ENCODE measurements at regions not wholly inside any gene's neighbourhood (a gene's known extent, or its start where the extent isn't known, plus 50 kb on each side); places are given as distances from the start of the nearest gene placed in this dataset.

GRCh38 chr2:185537689-185538088, 200.9 kb upstream of the FSIP2 start:
- no peaks in the 10 kb centered on the region for H3K36me3 ChIP-seq (replicated peaks; ENCODE audit: insufficient read depth, low read depth)
- no peaks in the 10 kb centered on the region for H3K9me2 ChIP-seq (replicated peaks; ENCODE audit: insufficient read depth)
- H3K4me2 ChIP-seq = no peak overlapping the region
- no peak overlapping the region for H3K4me3 ChIP-seq
- no peaks in the 10 kb centered on the region for H3K79me2 ChIP-seq
- no peaks in the 10 kb centered on the region for H3K27me3 ChIP-seq
- WGBS (ENCODE audit: low lambda C conversion rate, missing lambda C conversion rate) = 65% methylated on average over 2 of the region's 2 CpGs
- DNase-seq (ENCODE audit: low spot score) = no peak
- TF ChIP-seq CTCF (IDR thresholded peaks at IDR 0.05; ENCODE audit: poor library complexity) (no peak), EZH2phosphoT487 (IDR thresholded peaks at IDR 0.05; ENCODE audit: low read depth, severe bottlenecking, unreplicated experiment) (no peak), EZH2 (IDR thresholded peaks at IDR 0.05; ENCODE audit: borderline replicate concordance) (no peak)
- H4K20me1 ChIP-seq (ENCODE audit: insufficient read depth, poor library complexity, severe bottlenecking) = no peaks in the 10 kb centered on the region
- no peaks in the 10 kb centered on the region for H3K4me1 ChIP-seq (ENCODE audit: insufficient read depth)
- no peaks in the 10 kb centered on the region for H3K9me3 ChIP-seq (ENCODE audit: low read depth)
- H2AFZ ChIP-seq = no peak overlapping the region
- no peak overlapping the region for H3K27ac ChIP-seq

- WGBS (ENCODE audit: low lambda C conversion rate, missing lambda C conversion rate) = 75% methylated on average over 2 of the region's 2 CpGs
These were observed 171.4 kb upstream of the FSIP2 start for GRCh38 chr2:185567196-185567595.

GRCh38 chr2:185567940-185568339, 170.7 kb upstream of the FSIP2 start:
- no peak for DNase-seq (ENCODE audit: low spot score)
- Histone ChIP-seq H3K4me1 (ENCODE audit: insufficient read depth) (no peaks in the 10 kb centered on the region), H3K27me3 (no peaks in the 10 kb centered on the region), H3K27ac (no peak overlapping the region), H3K9me2 (replicated peaks; ENCODE audit: insufficient read depth) (no peaks in the 10 kb centered on the region), H3K4me2 (no peak overlapping the region), H3K4me3 (no peak overlapping the region), H2AFZ (no peak overlapping the region), H3K79me2 (no peaks in the 10 kb centered on the region), H4K20me1 (ENCODE audit: insufficient read depth, poor library complexity, severe bottlenecking) (no peaks in the 10 kb centered on the region), H3K9me3 (ENCODE audit: low read depth) (no peaks in the 10 kb centered on the region), H3K36me3 (replicated peaks; ENCODE audit: insufficient read depth, low read depth) (no peaks in the 10 kb centered on the region)
- WGBS (ENCODE audit: low lambda C conversion rate, missing lambda C conversion rate) = 95% methylated on average over 8 of the region's 8 CpGs
- TF ChIP-seq EZH2 (IDR thresholded peaks at IDR 0.05; ENCODE audit: borderline replicate concordance) = no peak
- no peak for TF ChIP-seq EZH2phosphoT487 (IDR thresholded peaks at IDR 0.05; ENCODE audit: low read depth, severe bottlenecking, unreplicated experiment)
- TF ChIP-seq CTCF (IDR thresholded peaks at IDR 0.05; ENCODE audit: poor library complexity) = no peak

More at GRCh38 chr2:185567196-185567595, 171.4 kb upstream of the FSIP2 start:
- no peak for DNase-seq (ENCODE audit: low spot score)
- H4K20me1 ChIP-seq (ENCODE audit: insufficient read depth, poor library complexity, severe bottlenecking) = no peaks in the 10 kb centered on the region
- H3K4me2 ChIP-seq = no peak overlapping the region
- H3K27ac ChIP-seq = no peak overlapping the region
- H3K9me2 ChIP-seq (replicated peaks; ENCODE audit: insufficient read depth) = no peaks in the 10 kb centered on the region
- no peaks in the 10 kb centered on the region for H3K27me3 ChIP-seq
- H3K4me1 ChIP-seq (ENCODE audit: insufficient read depth) = no peaks in the 10 kb centered on the region
- H3K79me2 ChIP-seq = no peaks in the 10 kb centered on the region
- H2AFZ ChIP-seq = no peak overlapping the region
- no peaks in the 10 kb centered on the region for H3K36me3 ChIP-seq (replicated peaks; ENCODE audit: insufficient read depth, low read depth)
- TF ChIP-seq EZH2 (IDR thresholded peaks at IDR 0.05; ENCODE audit: borderline replicate concordance) (no peak), CTCF (IDR thresholded peaks at IDR 0.05; ENCODE audit: poor library complexity) (no peak), EZH2phosphoT487 (IDR thresholded peaks at IDR 0.05; ENCODE audit: low read depth, severe bottlenecking, unreplicated experiment) (no peak)
- H3K9me3 ChIP-seq (ENCODE audit: low read depth) = no peaks in the 10 kb centered on the region
- no peak overlapping the region for H3K4me3 ChIP-seq

- no peaks in the 10 kb centered on the region for H4K20me1 ChIP-seq (ENCODE audit: insufficient read depth, poor library complexity, severe bottlenecking)
- H3K4me1 ChIP-seq (ENCODE audit: insufficient read depth) = peaks cover 5% of the 10 kb centered on the region
- H3K36me3 ChIP-seq (replicated peaks; ENCODE audit: insufficient read depth, low read depth) = no peaks in the 10 kb centered on the region
- H3K79me2 ChIP-seq = no peaks in the 10 kb centered on the region
- no peak for DNase-seq (ENCODE audit: low spot score)
- no peaks in the 10 kb centered on the region for H3K27me3 ChIP-seq
- no peak overlapping the region for H3K27ac ChIP-seq
- TF ChIP-seq CTCF (IDR thresholded peaks at IDR 0.05; ENCODE audit: poor library complexity) = no peak
- no peak for TF ChIP-seq EZH2phosphoT487 (IDR thresholded peaks at IDR 0.05; ENCODE audit: low read depth, severe bottlenecking, unreplicated experiment)
- TF ChIP-seq EZH2 (IDR thresholded peaks at IDR 0.05; ENCODE audit: borderline replicate concordance) = no peak
- H2AFZ ChIP-seq = no peak overlapping the region
- no peaks in the 10 kb centered on the region for H3K9me3 ChIP-seq (ENCODE audit: low read depth)
- peak overlapping the region; percentile 53 for H3K4me2 ChIP-seq
- H3K9me2 ChIP-seq (replicated peaks; ENCODE audit: insufficient read depth) = no peaks in the 10 kb centered on the region
- H3K4me3 ChIP-seq = no peak overlapping the region
- 70% methylated on average over 3 of the region's 3 CpGs for WGBS (ENCODE audit: low lambda C conversion rate, missing lambda C conversion rate)
These were observed 160.3 kb upstream of the FSIP2 start for GRCh38 chr2:185578322-185578721.

Data from hepatocyte (in vitro differentiated cells).